ENCODE measurements at regions not wholly inside any gene's neighbourhood (a gene's known extent, or its start where the extent isn't known, plus 50 kb on each side); places are given as distances from the start of the nearest gene placed in this dataset.

- no peak for TF ChIP-seq EZH2 (IDR thresholded peaks at IDR 0.05; ENCODE audit: borderline replicate concordance, low read depth, low read length, severe bottlenecking)
- TF ChIP-seq GATA2 (IDR thresholded peaks at IDR 0.05; ENCODE audit: insufficient read depth, insufficient read length, low read depth, low read length): no peak
- TF ChIP-seq MAX (IDR thresholded peaks at IDR 0.05; ENCODE audit: insufficient read depth, insufficient read length): no peak
- no peak for TF ChIP-seq POLR2A (IDR thresholded peaks at IDR 0.05; ENCODE audit: low read depth, low read length)
- TF ChIP-seq CTCF (IDR thresholded peaks at IDR 0.05; ENCODE audit: extremely low read depth in 1 of 2, insufficient read depth in 1 of 2, low read depth in 1 of 2, low read length in 2 of 2): no peak
- TF ChIP-seq POLR2AphosphoS5 (IDR thresholded peaks at IDR 0.05; ENCODE audit: insufficient read depth, low read depth, low read length): no peak
- TF ChIP-seq JUN (IDR thresholded peaks at IDR 0.05; ENCODE audit: borderline replicate concordance, insufficient read depth, insufficient read length, low read depth): no peak
- TF ChIP-seq FOS (IDR thresholded peaks at IDR 0.05; ENCODE audit: borderline replicate concordance, insufficient read depth, low read length): no peak
- TF ChIP-seq MYC (IDR thresholded peaks at IDR 0.05; ENCODE audit: low read depth, low read length): no peak
- BruUV-seq (replicated peaks): no TSS peak
- Histone ChIP-seq H3K36me3 (ENCODE audit: control insufficient read depth in 2 of 2, extremely low read depth in 1 of 2, insufficient read depth in 2 of 2, low read length in 2 of 2) (no peaks in the 10 kb centered on the region), H3K4me1 (ENCODE audit: control insufficient read depth, extremely low read depth, insufficient read depth, low read length) (no peaks in the 10 kb centered on the region), H3K4me2 (ENCODE audit: insufficient read depth, low read length) (no peak overlapping the region), H3K9me1 (replicated peaks; ENCODE audit: control insufficient read depth, extremely low read depth, insufficient read depth, low read length) (no peaks in the 10 kb centered on the region), H3K27ac (ENCODE audit: insufficient read depth, low read depth, low read length) (no peak overlapping the region), H4K20me1 (replicated peaks; ENCODE audit: control insufficient read depth, extremely low read depth, insufficient read depth, low read length) (no peaks in the 10 kb centered on the region), H3K27me3 (ENCODE audit: control insufficient read depth in 2 of 2, insufficient read depth in 2 of 2, low read length in 2 of 2) (no peaks in the 10 kb centered on the region), H3K79me2 (ENCODE audit: control insufficient read depth, insufficient read depth, low read length) (no peaks in the 10 kb centered on the region), H2AFZ (ENCODE audit: low read depth, low read length) (no peak overlapping the region), H3K9ac (replicated peaks; ENCODE audit: extremely low read depth, insufficient read depth, low read length) (no peak overlapping the region), H3K9me3 (replicated peaks; ENCODE audit: control insufficient read depth, insufficient read depth, low read length) (no peaks in the 10 kb centered on the region), H3K4me3 (replicated peaks in 1 of 3; ENCODE audit: insufficient read depth in 1 of 3, low read depth in 1 of 3, low read length in 3 of 3) (no peak overlapping the region)
- POLR2A ChIA-PET: no interaction called here
- intact Hi-C loops (cut with micrococcal nuclease): no loop called here
- no peak for FAIRE-seq
- DNase-seq (ENCODE audit: low read depth, low spot score): no peak
- CTCF ChIA-PET: interaction anchor here (1.4 to 1.5 kb wide), 2 partner anchors 10 to 36 kb away, joined by 3 read pairs; no protein-coding TSS in a partner anchor
- dilution Hi-C loops (cut with MboI; ENCODE audit: extremely low pct_ligation_motif_present, low sequenced_read_pairs): no loop called here
Measured at GRCh38 chr4:30495251-30495650, 224.9 kb upstream of the PCDH7 start.

Measured in endothelial cell of umbilical vein (primary cell).